ENCODE measurements at regions not wholly inside any gene's neighbourhood (a gene's known extent, or its start where the extent isn't known, plus 50 kb on each side); places are given as distances from the start of the nearest gene placed in this dataset.

DNA sequence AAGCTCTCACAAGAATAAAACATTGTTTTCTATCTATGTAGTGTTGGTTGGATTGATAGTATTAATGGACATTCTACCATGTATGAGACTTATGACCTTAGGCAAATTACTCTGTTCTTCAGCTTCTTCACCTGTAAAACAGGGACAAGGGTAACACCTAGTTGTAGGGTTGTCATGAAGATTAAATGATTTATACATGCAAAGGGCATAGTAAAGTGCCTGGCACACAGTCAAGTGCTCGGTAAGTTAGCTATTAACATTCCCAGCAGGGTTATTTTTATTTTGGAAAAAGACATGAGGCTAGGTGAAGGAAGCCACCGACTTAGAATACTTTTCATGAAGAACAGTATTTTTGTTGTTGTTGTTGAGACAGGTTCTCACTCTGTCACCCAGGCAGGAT, 71.2 kb upstream of the PLXNC1 start:
- TF ChIP-seq RAD51 (IDR thresholded peaks at IDR 0.05; ENCODE audit: borderline replicate concordance, low read depth) (no peak), KAT2B (IDR thresholded peaks at IDR 0.05; ENCODE audit: low read depth, low read length) (no peak), SREBF1 (IDR thresholded peaks at IDR 0.05; ENCODE audit: borderline replicate concordance, low read depth, low read length) (no peak), JUND (IDR thresholded peaks at IDR 0.05; ENCODE audit: borderline replicate concordance, low read depth, low read length) (no peak), JUND (tag; IDR thresholded peaks at IDR 0.05; ENCODE audit: borderline replicate concordance, low read depth, low read length) (no peak), YY1 (IDR thresholded peaks at IDR 0.05; ENCODE audit: borderline replicate concordance in 1 of 3, control insufficient read depth in 1 of 3, extremely low read depth in 1 of 3, insufficient read depth in 3 of 3, insufficient read length in 1 of 3, insufficient replicate concordance in 2 of 3, low read depth in 1 of 3, low read length in 2 of 3) (no peak), RBM22 (IDR thresholded peaks at IDR 0.05; ENCODE audit: low read depth, low read length, poor library complexity, severe bottlenecking) (no peak), PHB2 (IDR thresholded peaks at IDR 0.05; ENCODE audit: low read depth) (no peak)
- TF ChIP-seq, protein P1, sequence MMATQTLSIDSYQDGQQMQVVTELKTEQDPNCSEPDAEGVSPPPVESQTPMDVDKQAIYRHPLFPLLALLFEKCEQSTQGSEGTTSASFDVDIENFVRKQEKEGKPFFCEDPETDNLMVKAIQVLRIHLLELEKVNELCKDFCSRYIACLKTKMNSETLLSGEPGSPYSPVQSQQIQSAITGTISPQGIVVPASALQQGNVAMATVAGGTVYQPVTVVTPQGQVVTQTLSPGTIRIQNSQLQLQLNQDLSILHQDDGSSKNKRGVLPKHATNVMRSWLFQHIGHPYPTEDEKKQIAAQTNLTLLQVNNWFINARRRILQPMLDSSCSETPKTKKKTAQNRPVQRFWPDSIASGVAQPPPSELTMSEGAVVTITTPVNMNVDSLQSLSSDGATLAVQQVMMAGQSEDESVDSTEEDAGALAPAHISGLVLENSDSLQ (IDR thresholded peaks at IDR 0.05) = no peak
- TF ChIP-seq, protein P2, sequence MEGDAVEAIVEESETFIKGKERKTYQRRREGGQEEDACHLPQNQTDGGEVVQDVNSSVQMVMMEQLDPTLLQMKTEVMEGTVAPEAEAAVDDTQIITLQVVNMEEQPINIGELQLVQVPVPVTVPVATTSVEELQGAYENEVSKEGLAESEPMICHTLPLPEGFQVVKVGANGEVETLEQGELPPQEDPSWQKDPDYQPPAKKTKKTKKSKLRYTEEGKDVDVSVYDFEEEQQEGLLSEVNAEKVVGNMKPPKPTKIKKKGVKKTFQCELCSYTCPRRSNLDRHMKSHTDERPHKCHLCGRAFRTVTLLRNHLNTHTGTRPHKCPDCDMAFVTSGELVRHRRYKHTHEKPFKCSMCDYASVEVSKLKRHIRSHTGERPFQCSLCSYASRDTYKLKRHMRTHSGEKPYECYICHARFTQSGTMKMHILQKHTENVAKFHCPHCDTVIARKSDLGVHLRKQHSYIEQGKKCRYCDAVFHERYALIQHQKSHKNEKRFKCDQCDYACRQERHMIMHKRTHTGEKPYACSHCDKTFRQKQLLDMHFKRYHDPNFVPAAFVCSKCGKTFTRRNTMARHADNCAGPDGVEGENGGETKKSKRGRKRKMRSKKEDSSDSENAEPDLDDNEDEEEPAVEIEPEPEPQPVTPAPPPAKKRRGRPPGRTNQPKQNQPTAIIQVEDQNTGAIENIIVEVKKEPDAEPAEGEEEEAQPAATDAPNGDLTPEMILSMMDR (IDR thresholded peaks at IDR 0.05 in 2 of 3, conservative IDR thresholded peaks at IDR 0.05 in 1 of 3; ENCODE audit: insufficient read depth in 2 of 3, low read depth in 1 of 3, low read length in 3 of 3) = no peak

All from K562 (cell line).